Prostate gland (tissue), 2 donors: ENCODE measurements at regions not wholly inside any gene's neighbourhood (a gene's known extent, or its start where the extent isn't known, plus 50 kb on each side); places are given as distances from the start of the nearest gene placed in this dataset.

Experiments used
- DNase-seq: peaks from one replicate; pipeline ENCODE4 v3.0.0-alpha.2; 2019; ENCODE audit warnings: low spot score
- H3K27ac ChIP-seq, 2 donors: fragments of 200-600 bp; sonication (generic); 2 replicates each; pipeline ENCODE4 v1.5.1; 2017 to 2019
- H3K27me3 ChIP-seq: fragments of 200-600 bp; sonication (generic); replicated peaks from 2 replicates; pipeline ENCODE4 v1.5.1; 2019; ENCODE audit not compliant: insufficient read depth
- H3K36me3 ChIP-seq, 2 donors: fragments of 200-600 bp; sonication (generic); 1 replicate in 1 of 2; 2 replicates in 1 of 2; pipeline versions ENCODE4 v1.5.1 to v1.8.1; 2017 to 2019
- H3K4me1 ChIP-seq: fragments of 200-600 bp; sonication (generic); replicated peaks from 2 replicates; pipeline ENCODE4 v1.5.1; 2019
- H3K4me3 ChIP-seq, 2 donors: fragments of 200-600 bp; sonication (generic); 2 replicates each; pipeline ENCODE4 v1.5.1; 2017 to 2019
- H3K9me3 ChIP-seq: fragments of 200-600 bp; sonication (generic); 2 replicates; pipeline ENCODE4 v1.5.1; 2017
- CTCF ChIP-seq, 4 experiments: fragments of 200-600 bp in 2 of 4; fragments of 450-650 bp in 2 of 4; sonication (generic) in 2 of 4; IDR thresholded peaks; 1 replicate in 3 of 4; 2 replicates in 1 of 4; pipeline ENCODE4 v1.5.1; 2016 to 2019; ENCODE audit warnings: antibody characterized with exemption in 4 of 4, mild to moderate bottlenecking in 2 of 4, moderate library complexity in 2 of 4
- POLR2A ChIP-seq: fragments of 450-650 bp; IDR thresholded peaks from one replicate; pipeline ENCODE4 v1.6.1; 2016; ENCODE audit warnings: antibody characterized with exemption, mild to moderate bottlenecking
- POLR2AphosphoS5 ChIP-seq: sonication (generic); formaldehyde crosslinking; IDR thresholded peaks from one replicate; pipeline ENCODE4 v1.6.1; 2017; ENCODE audit warnings: antibody characterized with exemption
- WGBS: methylation state at CpG from one replicate; pipeline ENCODE4 v1.1.5; 2018; 5-methylcytosine and 5-hydroxymethylcytosine counted together
- intact Hi-C: fragments of 100-400 bp; cut with DNase I; formaldehyde crosslinking; loops from one replicate; pipeline ENCODE4 v1.14.2; 2022

GRCh38 chr10:59595593-59595992 is 114.1 kb downstream of the SLC16A9 start:
- no peak overlapping the region for H3K4me3 ChIP-seq
- 17% methylated on average over 1 of the region's 1 CpG for WGBS
- H3K27ac ChIP-seq, result no peak overlapping the region
- H3K9me3 ChIP-seq, result no peaks in the 10 kb centered on the region
- no peak for DNase-seq
- intact Hi-C loops, result no loop called here
- H3K4me1 ChIP-seq, result no peaks in the 10 kb centered on the region
- H3K27me3 ChIP-seq, result no peaks in the 10 kb centered on the region
- no peaks in the 10 kb centered on the region for H3K36me3 ChIP-seq
- no peak for TF ChIP-seq POLR2A

- TF ChIP-seq CTCF (IDR thresholded peaks at IDR 0.05), result no peak
- TF ChIP-seq POLR2A, result no peak
- TF ChIP-seq POLR2AphosphoS5, result no peak
- H3K4me1 ChIP-seq, result no peaks in the 10 kb centered on the region
- H3K36me3 ChIP-seq, result no peaks in the 10 kb centered on the region
- intact Hi-C loops, result no loop called here
- H3K27ac ChIP-seq, result no peak overlapping the region
- H3K9me3 ChIP-seq, result no peaks in the 10 kb centered on the region
- no peaks in the 10 kb centered on the region for H3K27me3 ChIP-seq
- DNase-seq, result no peak
- no peak overlapping the region for H3K4me3 ChIP-seq
- 100% methylated on average over 1 of the region's 2 CpGs for WGBS
Observed at GRCh38 chr10:59593768-59594167, 115.9 kb downstream of the SLC16A9 start.

- Histone ChIP-seq H3K27ac (no peak overlapping the region), H3K4me3 (no peak overlapping the region), H3K4me1 (peaks cover 2% of the 10 kb centered on the region), H3K36me3 (no peaks in the 10 kb centered on the region), H3K27me3 (no peaks in the 10 kb centered on the region), H3K9me3 (no peaks in the 10 kb centered on the region)
- 76% methylated on average over 6 of the region's 6 CpGs for WGBS
- DNase-seq, result no peak
- intact Hi-C loops, result loop anchor here (10.0 kb wide), 1 partner anchor 635 kb away; no protein-coding TSS in a partner anchor
- TF ChIP-seq POLR2A, result no peak
- no peak for TF ChIP-seq POLR2AphosphoS5
- TF ChIP-seq CTCF (IDR thresholded peaks at IDR 0.05), result no peak
Observed at GRCh38 chr10:59589796-59590195, 119.9 kb downstream of the SLC16A9 start.

GRCh38 chr10:59588791-59589190 is 120.9 kb downstream of the SLC16A9 start:
- intact Hi-C loops, result loop anchor here (10.0 kb wide), 1 partner anchor 634 kb away; no protein-coding TSS in a partner anchor

GRCh38 chr10:59587756-59588140 is 121.9 kb downstream of the SLC16A9 start:
- DNase-seq, result no peak
- no peak overlapping the region for H3K4me3 ChIP-seq
- H3K27ac ChIP-seq, result peak overlapping the region in 1 of 2 donors; percentile 76
- peaks cover 2% of the 10 kb centered on the region for H3K4me1 ChIP-seq
- H3K27me3 ChIP-seq, result no peaks in the 10 kb centered on the region
- no peaks in the 10 kb centered on the region for H3K36me3 ChIP-seq
- no peak for TF ChIP-seq POLR2A
- TF ChIP-seq CTCF (IDR thresholded peaks at IDR 0.05), result no peak
- no peak for TF ChIP-seq POLR2AphosphoS5
- intact Hi-C loops, result loop anchor here (10.0 kb wide), 1 partner anchor 633 kb away; no protein-coding TSS in a partner anchor
- WGBS, result 49% methylated on average over 2 of the region's 2 CpGs
- no peaks in the 10 kb centered on the region for H3K9me3 ChIP-seq

More at GRCh38 chr10:59588791-59589190, 120.9 kb downstream of the SLC16A9 start:
- H3K4me1 ChIP-seq, result peaks cover 2% of the 10 kb centered on the region
- no peaks in the 10 kb centered on the region for H3K27me3 ChIP-seq
- no peak overlapping the region for H3K4me3 ChIP-seq
- no peak for TF ChIP-seq POLR2A
- no peak for TF ChIP-seq CTCF (IDR thresholded peaks at IDR 0.05)
- TF ChIP-seq POLR2AphosphoS5, result no peak
- no peak overlapping the region for H3K27ac ChIP-seq
- WGBS, result 79% methylated on average over 6 of the region's 6 CpGs
- no peaks in the 10 kb centered on the region for H3K36me3 ChIP-seq
- H3K9me3 ChIP-seq, result no peaks in the 10 kb centered on the region
- DNase-seq, result no peak
